Stimulated activated CD4-positive, alpha-beta T cell treated with anti-CD3 and anti-CD28 coated beads, TNF-alpha, amount 100 ng/mL, for 1 hour (primary cell): ENCODE measurements at regions not wholly inside any gene's neighbourhood (a gene's known extent, or its start where the extent isn't known, plus 50 kb on each side); places are given as distances from the start of the nearest gene placed in this dataset.

Source experiments
- DNase-seq, 3 donors: peaks; one replicate each; pipeline ENCODE4 v3.0.0-alpha.2; 2020; ENCODE audit warnings: low read depth in 3 of 3, low spot score in 1 of 3

GRCh38 chr1:110816945-110817344 is 56.0 kb upstream of the CD53 start:
- no peak for DNase-seq

GRCh38 chr1:110811529-110811928 is 61.4 kb upstream of the CD53 start:
- DNase-seq: no peak

- DNase-seq: no peak
These were observed 72.9 kb upstream of the CD53 start for GRCh38 chr1:110800079-110800478.

GRCh38 chr1:110798691-110799256 is 74.2 kb upstream of the CD53 start:
- no peak for DNase-seq

- no peak for DNase-seq
These were observed 84.3 kb upstream of the CD53 start for GRCh38 chr1:110788673-110789072.

- no peak for DNase-seq
These were observed 85.4 kb upstream of the CD53 start for GRCh38 chr1:110787328-110788071.

- DNase-seq: no peak
These were observed 86.1 kb upstream of the CD53 start for GRCh38 chr1:110786802-110787327.

GRCh38 chr1:110785612-110786011 is 87.3 kb upstream of the CD53 start:
- DNase-seq: no peak

GRCh38 chr1:110785055-110785454 is 87.9 kb upstream of the CD53 start:
- no peak for DNase-seq

GRCh38 chr1:110783292-110783918 is 89.5 kb upstream of the CD53 start:
- DNase-seq: peak in 2 of 3 donors; percentile 12 to 21

- DNase-seq: no peak
These were observed 91.4 kb upstream of the CD53 start for GRCh38 chr1:110781525-110781924.

GRCh38 chr1:110780600-110781484 is 92.1 kb upstream of the CD53 start:
- peak; percentile 36 to 64 (median 47) for DNase-seq

GRCh38 chr1:110779636-110780035 is 93.3 kb upstream of the CD53 start:
- DNase-seq: no peak

GRCh38 chr1:110778821-110779220 is 94.1 kb upstream of the CD53 start:
- DNase-seq: no peak

GRCh38 chr1:110777228-110777627 is 95.7 kb upstream of the CD53 start:
- DNase-seq: no peak

- DNase-seq: no peak
These were observed 98.5 kb upstream of the CD53 start for GRCh38 chr1:110774398-110774797.

- DNase-seq: no peak
These were observed 99.1 kb upstream of the KCNA3 start for GRCh38 chr1:110773813-110774212.

GRCh38 chr1:110771245-110772022 is 96.7 kb upstream of the KCNA3 start:
- DNase-seq: no peak

- DNase-seq: no peak
These were observed 96.1 kb upstream of the KCNA3 start for GRCh38 chr1:110770832-110771231.

- no peak for DNase-seq
These were observed 93.9 kb upstream of the KCNA3 start for GRCh38 chr1:110768605-110769004.

- no peak for DNase-seq
These were observed 91.6 kb upstream of the KCNA3 start for GRCh38 chr1:110766336-110766647.
